Heart left ventricle (tissue), 13 donors: ENCODE measurements at regions not wholly inside any gene's neighbourhood (a gene's known extent, or its start where the extent isn't known, plus 50 kb on each side); places are given as distances from the start of the nearest gene placed in this dataset.

Experiments used
- CTCF ChIP-seq, 12 donors: fragments of 200-600 bp; sonication (generic) in 4 of 12; IDR thresholded peaks; one replicate each; pipeline versions ENCODE4 v1.5.0 to v1.8.0; 2018 to 2022; ENCODE audit warnings: antibody characterized with exemption in 12 of 12, mild to moderate bottlenecking in 5 of 12
- POLR2A ChIP-seq, 2 donors: fragments of 450-650 bp; IDR thresholded peaks; one replicate each; pipeline ENCODE4 v1.6.1; 2017; ENCODE audit warnings: antibody characterized with exemption in 2 of 2, mild to moderate bottlenecking in 2 of 2, moderate library complexity in 2 of 2
- donor health status: ischemic (EF 13 %, LVEDD 7.1; RV severe dilation, severe dysfunction).
- donor health status: DM: no; HTN: yes; CAD: no.
- donor health status: DM: no; HTN: no; CAD: no.
- donor health status: ischemic (EF 25% LVEDD 6.9; RV normal size, moderate dysfunction).
- donor health status: ischemic (EF 25% LVEDD 5.7; RV mildly dilated, moderate dysfunction).
- donor health status: ischemic (EF 35%, LVEDD 5.7; RV mildly dilated, moderate dysfunction).
- donor health status: nonischemic (EF 11% LVEDD 7.7; RV severe dilation, severe dysfunction).
- donor health status: DM: yes; HTN: yes; CAD: no.
- donor health status: PGD.
- donor health status: ischemic (EF 29% LVEDD 5.4; RV normal size, mild dysfunction).
- donor health status: nonischemic (EF 23%, LVEDD 6.1; RV moderate dilation, normal function).

GRCh38 chr2:145021962-145022665 lies 502.2 kb upstream of the ZEB2 start:
- no peak for TF ChIP-seq POLR2A (IDR thresholded peaks at IDR 0.05)
- TF ChIP-seq CTCF (IDR thresholded peaks at IDR 0.05): no peak
